GM18858 (cell line): ENCODE measurements at regions not wholly inside any gene's neighbourhood (a gene's known extent, or its start where the extent isn't known, plus 50 kb on each side); places are given as distances from the start of the nearest gene placed in this dataset.
"Not testable (repeated sequence)": the region's sequence is repeated elsewhere in the genome, so short reads cannot be mapped to it uniquely, and the experiment has no call there.

Source experiments
- ATAC-seq: cut with Tn5 transposase; IDR thresholded peaks from one replicate; pipeline ENCODE4 v1.9.1; 2021; ENCODE audit not compliant: unreplicated experiment

GRCh38 chr11:115664313-115664712, 160.1 kb upstream of the CADM1 start:
- no peak for ATAC-seq

GRCh38 chr11:115663790-115664189, 159.6 kb upstream of the CADM1 start:
- no peak for ATAC-seq

DNA sequence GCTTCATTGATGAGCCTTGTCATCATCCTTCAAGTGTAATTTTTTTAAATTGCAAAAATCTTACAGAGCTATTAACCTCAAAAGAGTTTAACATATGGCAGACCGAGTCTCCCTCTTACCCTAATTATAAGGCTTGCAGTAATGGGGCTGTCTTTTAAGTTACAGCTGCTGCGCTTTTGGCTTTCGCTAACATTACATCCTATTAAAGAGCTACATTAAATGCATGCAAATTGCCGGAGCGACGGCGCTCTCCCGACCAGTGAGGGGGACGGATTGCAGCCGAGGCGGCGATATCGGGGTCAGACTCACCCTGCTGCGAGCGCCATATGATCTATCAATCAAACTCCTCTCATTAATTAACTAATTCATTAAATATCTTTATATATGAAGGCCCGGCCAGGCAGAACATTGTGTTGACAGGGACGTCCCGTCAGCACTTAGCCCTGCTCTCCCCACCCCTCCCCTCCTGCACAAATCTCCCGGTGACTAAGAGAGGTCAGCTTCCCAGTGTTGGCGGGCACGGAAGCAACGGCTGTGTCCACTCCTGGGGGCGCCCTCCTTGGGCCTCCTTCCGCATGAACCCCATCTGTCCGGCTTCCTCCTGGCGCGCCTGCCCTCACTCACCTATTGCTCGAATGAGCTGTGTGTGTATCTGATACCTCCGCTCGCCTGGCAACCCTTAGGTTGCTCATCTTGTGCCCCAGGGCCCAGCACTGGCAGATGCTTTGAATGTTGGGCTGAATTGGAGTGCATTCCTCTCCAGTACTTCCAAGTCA, 156.0 kb upstream of the CADM1 start:
- no peak for ATAC-seq

DNA sequence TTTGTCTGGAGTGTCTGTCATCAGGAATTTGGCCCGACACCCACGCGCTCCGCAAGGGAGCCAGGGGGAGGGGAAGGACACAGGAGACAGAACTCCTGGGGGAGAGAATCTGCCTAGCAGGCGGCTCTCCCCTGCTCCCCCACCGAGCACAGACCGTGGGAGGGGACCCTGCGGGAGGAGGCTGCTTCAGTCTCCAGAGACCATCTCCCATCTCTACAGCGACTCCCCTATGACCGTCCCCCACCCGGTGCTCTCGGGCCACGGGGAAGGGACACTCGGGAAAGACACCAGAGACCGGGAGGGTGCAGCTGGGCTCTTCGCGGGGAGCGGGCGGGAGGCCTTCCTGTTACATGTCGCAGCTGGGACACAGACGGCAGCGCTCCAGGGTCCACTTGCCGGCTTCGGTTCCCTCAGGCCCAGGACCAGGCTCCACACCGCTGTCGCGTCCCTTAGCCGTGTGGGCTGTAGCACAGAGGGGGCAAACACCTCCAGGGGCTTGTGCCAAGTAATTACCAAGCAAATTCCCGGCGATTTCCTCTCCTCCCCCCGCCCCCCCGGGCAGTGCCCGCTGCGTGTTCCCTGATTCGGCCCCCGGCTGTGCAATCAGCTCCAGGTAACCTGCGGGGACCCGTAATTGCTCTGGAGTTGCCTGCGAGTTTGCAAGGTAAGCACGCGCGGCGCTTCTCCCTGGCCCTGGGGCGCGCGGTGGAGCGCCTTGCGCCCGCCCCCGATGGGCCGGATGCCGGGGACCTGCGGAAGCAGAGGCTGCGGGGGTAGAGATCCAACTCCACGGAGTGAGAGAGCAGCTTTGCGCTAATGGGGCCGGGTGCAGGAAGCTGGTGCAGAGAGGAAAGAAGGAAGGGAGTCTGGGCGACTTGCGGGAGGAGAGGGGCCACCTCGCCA, 155.1 kb upstream of the CADM1 start:
- no peak for ATAC-seq

- no peak for ATAC-seq
These were observed 153.4 kb upstream of the CADM1 start for GRCh38 chr11:115657586-115657985.

GRCh38 chr11:115656669-115657068, 152.5 kb upstream of the CADM1 start:
- ATAC-seq: no peak

DNA sequence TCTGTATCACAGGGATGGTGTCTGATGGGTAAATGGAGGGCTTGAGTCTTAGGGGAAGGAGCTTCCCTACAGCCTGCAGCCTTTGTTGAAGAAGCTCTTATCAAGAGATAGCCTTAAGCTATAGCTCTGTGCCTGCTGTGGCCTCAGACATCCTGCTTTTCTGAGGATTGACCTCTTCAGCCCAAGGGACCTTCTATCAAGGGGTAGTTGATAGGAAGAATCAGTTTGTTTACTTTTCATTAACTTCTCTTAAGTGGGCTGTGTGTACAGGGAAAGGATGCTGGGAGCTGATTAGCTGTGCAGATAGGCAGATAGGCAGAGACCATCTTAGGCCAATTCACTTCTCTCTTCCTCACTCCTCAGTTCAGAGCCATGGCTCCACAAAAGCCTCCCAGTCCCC, 151.8 kb upstream of the CADM1 start:
- ATAC-seq: no peak

- no peak for ATAC-seq
These were observed 150.6 kb upstream of the CADM1 start for GRCh38 chr11:115654792-115655191.

- ATAC-seq: no peak
These were observed 149.7 kb upstream of the CADM1 start for GRCh38 chr11:115653926-115654325.

DNA sequence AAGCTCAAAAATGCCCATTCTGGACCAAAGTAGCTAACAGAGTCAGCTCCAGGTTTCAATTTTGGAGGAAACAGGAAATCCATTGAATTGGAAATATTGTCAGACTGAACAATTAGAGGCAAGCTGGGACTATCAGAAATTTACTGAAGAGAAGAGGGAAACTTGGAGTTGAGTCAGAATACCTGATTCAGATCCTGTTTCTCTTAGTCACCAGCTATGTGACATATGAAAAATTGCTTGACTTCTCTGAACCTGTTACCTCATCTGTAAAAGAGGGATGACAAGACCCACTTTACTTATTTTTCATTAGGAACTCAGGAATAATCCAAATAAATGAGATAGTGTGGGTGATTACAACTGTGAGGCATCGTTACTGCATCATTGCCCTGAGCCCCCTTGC, 148.9 kb upstream of the CADM1 start:
- ATAC-seq: no peak

DNA sequence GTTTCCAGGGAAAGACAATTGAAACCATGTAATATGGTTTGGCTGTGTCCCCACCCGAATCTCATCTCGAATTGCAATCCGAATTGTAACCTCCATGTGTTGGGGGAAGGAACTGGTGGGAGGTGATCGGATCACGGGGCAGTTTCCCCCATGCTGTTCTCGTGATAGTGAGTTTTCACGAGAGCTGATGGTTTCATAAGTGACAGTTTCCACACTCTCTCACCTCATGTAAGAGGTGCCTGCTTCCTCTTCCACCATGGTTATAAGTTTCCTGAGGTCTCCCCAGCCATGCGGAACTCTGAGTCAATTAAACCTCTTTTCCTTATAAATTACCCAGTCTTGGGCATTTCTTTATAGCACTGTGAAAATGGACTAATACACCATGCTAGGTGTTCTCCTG, 148.3 kb upstream of the CADM1 start:
- ATAC-seq: no peak

DNA sequence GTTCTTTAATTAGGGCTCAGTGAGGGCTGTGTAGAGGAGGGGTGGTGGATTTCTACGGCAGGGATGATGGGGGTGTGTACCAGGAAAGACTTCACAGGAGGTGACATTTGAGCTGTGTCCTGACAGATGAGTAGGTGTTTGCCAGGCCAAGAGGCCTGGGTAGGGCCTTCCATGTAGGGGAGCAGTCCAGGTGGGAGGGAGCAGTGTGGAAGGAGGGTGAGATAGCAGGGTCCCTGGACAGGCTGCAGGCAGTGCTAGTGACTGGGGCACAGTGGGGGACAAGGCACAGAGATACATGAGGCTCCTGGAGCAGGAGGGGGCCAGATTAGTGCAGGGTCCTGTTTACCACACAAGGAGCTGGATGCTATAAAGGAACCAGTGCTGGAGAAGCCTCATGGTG, 147.9 kb upstream of the CADM1 start:
- ATAC-seq: no peak

DNA sequence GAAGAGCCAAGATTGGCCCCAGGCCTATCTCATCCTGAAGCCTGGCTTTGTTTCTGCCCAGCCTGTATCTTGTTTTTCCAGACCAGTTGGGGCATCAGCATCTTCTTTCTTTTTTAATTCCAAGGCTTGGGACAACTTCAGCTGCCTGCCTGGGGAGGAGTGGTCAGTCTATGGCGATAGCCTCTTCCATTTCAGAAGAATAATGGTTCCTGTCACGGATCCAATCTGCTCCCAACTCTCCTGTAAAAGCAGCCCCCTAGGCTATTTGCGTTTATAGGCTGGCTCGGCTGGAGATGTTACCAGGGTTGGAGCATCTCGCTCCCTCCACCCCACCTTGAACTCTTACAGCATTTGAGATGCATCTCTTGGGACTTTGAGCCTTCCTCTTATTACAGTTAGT, 145.2 kb upstream of the CADM1 start:
- ATAC-seq: no peak

DNA sequence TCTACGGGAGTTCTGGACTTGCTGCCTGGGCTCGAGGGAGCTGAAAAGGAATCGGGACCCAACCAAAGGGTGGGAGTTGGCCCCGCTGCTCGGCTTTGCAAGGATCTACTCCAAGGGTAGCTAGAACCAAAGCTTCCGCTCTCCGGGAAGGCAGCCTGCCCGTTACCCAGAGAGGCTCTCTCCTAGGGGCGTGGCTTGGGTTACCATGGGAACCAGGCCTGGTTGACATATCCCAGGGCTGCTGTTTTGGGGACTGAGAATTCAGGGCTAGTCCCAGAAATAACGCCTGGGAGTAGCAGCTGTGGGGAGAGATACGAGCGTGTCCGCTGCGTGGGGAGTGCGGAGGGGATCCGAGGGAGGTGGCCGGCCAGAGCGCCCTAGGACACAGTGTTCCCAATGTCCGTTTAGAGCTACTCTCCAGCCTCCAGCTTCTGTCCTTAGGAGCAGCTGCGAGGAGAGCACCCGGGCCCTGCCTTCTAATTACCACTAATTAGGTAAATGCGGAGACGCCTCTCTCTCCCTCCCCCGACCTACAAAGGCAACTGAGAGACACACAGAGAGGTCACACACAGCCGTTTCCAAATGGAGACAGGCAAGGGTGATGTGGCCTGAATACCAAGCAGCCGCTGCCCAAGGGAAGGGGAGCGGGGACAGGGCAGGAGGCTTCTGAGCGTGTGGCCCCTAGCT, 141.6 kb upstream of the CADM1 start:
- ATAC-seq: no peak

GRCh38 chr11:115644856-115645255, 140.6 kb upstream of the CADM1 start:
- ATAC-seq: no peak

DNA sequence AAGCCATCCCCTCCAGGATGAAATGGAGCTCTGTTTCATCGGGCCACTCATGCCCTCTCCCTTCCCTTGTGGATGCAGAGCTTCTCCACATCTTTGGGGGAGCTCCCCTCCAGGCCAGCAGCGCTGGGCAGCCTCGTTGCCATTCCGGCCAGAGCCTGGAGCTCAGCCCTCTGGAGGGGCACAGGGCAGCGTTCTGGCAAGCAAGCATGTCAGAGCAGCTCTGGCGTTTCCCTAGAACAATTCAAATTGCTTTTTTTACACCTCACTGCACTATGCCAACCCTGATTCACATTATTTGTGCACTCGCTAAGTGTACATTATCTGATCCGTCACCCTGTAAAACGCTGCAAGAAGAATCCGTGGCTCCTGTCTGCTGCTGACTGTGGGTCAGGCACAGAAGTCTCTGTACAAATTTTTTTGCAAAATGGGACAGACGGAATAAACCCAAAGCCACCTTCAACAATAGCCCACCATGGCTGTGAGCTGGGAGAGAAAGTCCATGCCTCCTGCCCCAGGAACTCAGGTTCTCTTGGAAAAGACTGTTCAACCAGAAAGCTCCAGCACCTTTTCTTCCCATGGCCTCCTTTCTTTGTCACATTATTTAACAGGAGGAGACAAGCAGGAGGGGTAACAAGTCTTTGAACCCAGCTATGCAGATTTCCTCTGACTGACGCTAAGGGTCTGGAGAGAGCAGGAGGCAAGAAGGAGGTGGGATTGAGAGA, 139.5 kb upstream of the CADM1 start:
- ATAC-seq: no peak

DNA sequence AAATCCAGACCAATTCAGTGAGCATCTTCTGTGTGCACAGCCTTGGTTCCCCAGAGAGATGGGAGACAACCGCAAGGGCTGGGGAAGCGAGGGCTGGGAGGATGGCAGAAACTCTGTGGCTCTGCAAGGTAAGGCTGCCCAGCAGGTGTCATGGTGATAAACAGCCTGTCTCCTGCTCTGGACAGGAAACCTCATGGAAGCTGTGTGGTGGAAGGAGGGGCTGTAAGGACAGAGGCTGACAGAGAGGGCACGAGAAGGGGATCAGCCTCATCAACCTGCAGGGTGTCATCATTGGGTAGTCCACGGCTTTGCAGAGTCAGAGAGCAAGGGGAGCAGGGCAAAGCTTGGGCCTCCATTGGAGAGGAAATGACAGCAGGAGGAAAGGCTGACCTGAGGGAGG, 138.4 kb upstream of the CADM1 start:
- ATAC-seq: no peak

GRCh38 chr11:115637599-115638241, 133.5 kb upstream of the CADM1 start:
- no peak for ATAC-seq

DNA sequence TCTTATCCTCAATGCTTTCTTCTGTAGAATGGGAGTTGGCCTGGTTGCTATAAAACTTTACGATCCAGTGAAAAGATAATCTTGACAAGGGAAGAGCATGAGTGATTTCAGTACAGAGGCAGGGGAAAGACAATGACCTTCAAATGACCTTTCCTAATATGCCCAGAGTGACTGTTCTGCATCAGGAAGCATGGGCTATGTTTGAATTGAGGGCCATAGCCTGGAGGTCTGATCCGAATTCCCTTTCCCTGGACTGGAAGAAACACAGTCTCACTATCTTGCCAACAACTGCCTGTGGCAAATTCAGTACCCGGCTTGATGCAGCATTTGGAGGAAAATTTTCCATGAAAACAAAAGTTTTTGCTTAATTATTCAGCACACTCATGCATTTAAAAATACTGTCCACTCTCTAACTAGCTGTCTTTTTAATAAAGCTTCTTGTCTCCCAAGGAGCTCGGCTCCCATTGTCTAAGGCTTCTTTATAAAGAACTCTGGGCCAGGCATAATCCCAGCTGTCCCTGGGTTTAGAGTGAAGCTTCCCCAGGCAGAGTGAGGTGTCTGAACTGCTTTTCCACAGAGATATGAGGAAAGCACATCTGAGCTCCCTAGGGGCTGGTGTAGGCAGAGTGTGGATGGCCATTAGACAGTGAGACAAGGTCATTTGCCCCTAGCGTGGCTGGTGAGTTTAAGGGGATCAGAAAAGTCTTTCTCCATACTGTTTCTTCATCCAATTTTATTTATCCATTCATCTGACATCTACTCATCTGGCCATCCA, 132.7 kb upstream of the CADM1 start:
- no peak for ATAC-seq

GRCh38 chr11:115633977-115634376, 129.8 kb upstream of the CADM1 start:
- ATAC-seq: not testable (repeated sequence)
